Endothelial cell (in vitro differentiated cells): ENCODE measurements at regions not wholly inside any gene's neighbourhood (a gene's known extent, or its start where the extent isn't known, plus 50 kb on each side); places are given as distances from the start of the nearest gene placed in this dataset.

Experiments used
- DNase-seq: peaks from one replicate; pipeline ENCODE4 v3.0.0; 2021; ENCODE audit warnings: low spot score
- H3K27ac Mint-ChIP-seq: one replicate; pipeline ENCODE4 v1.8.0; 2021; ENCODE audit warnings: mixed read lengths, inconsistent platforms; ENCODE audit not compliant: unreplicated experiment
- H3K27me3 Mint-ChIP-seq: one replicate; pipeline ENCODE4 v1.8.0; 2021; ENCODE audit warnings: mild to moderate bottlenecking, moderate library complexity, mixed read lengths, inconsistent platforms; ENCODE audit not compliant: unreplicated experiment
- H3K36me3 Mint-ChIP-seq: one replicate; pipeline ENCODE4 v1.8.0; 2021; ENCODE audit warnings: mild to moderate bottlenecking, low read depth, mixed read lengths, inconsistent platforms; ENCODE audit not compliant: unreplicated experiment
- H3K4me1 Mint-ChIP-seq: one replicate; pipeline ENCODE4 v1.8.0; 2021; ENCODE audit warnings: mild to moderate bottlenecking, mixed read lengths, inconsistent platforms; ENCODE audit not compliant: unreplicated experiment
- H3K4me3 Mint-ChIP-seq: one replicate; pipeline ENCODE4 v1.8.0; 2021; ENCODE audit warnings: mild to moderate bottlenecking, mixed read lengths, inconsistent platforms; ENCODE audit not compliant: unreplicated experiment
- H3K9me3 Mint-ChIP-seq: one replicate; pipeline ENCODE4 v1.8.0; 2021; ENCODE audit warnings: mixed read lengths, inconsistent platforms; ENCODE audit not compliant: unreplicated experiment
- CTCF ChIP-seq: fragments of 200-600 bp; sonication (generic); IDR thresholded peaks from one replicate; pipeline ENCODE4 v1.5.0; 2021; ENCODE audit warnings: antibody characterized with exemption; ENCODE audit not compliant: unreplicated experiment

- no peak for TF ChIP-seq CTCF
- no peaks in the 10 kb centered on the region for H3K9me3 Mint-ChIP-seq
- H3K27me3 Mint-ChIP-seq = no peaks in the 10 kb centered on the region
- no peak overlapping the region for H3K27ac Mint-ChIP-seq
- H3K4me3 Mint-ChIP-seq = no peak overlapping the region
- no peaks in the 10 kb centered on the region for H3K4me1 Mint-ChIP-seq
- no peaks in the 10 kb centered on the region for H3K36me3 Mint-ChIP-seq
- DNase-seq = no peak
These were observed 1085.2 kb downstream of the NSUN3 start for GRCh38 chr3:95148107-95148506.

- Mint-ChIP-seq H3K27ac (no peak overlapping the region), H3K4me3 (no peak overlapping the region), H3K27me3 (no peaks in the 10 kb centered on the region), H3K36me3 (no peaks in the 10 kb centered on the region), H3K4me1 (no peaks in the 10 kb centered on the region), H3K9me3 (no peaks in the 10 kb centered on the region)
- no peak for DNase-seq
- no peak for TF ChIP-seq CTCF
These were observed 1088.7 kb downstream of the NSUN3 start for GRCh38 chr3:95151590-95151989.

- H3K36me3 Mint-ChIP-seq = no peaks in the 10 kb centered on the region
- no peak for DNase-seq
- no peaks in the 10 kb centered on the region for H3K4me1 Mint-ChIP-seq
- no peak overlapping the region for H3K4me3 Mint-ChIP-seq
- no peak overlapping the region for H3K27ac Mint-ChIP-seq
- H3K9me3 Mint-ChIP-seq = no peaks in the 10 kb centered on the region
- no peak for TF ChIP-seq CTCF
- H3K27me3 Mint-ChIP-seq = no peaks in the 10 kb centered on the region
These were observed 1091.9 kb downstream of the NSUN3 start for GRCh38 chr3:95154766-95155165.

- Mint-ChIP-seq H3K36me3 (no peaks in the 10 kb centered on the region), H3K4me1 (no peaks in the 10 kb centered on the region), H3K27me3 (no peaks in the 10 kb centered on the region), H3K27ac (no peak overlapping the region), H3K4me3 (no peak overlapping the region), H3K9me3 (no peaks in the 10 kb centered on the region)
- TF ChIP-seq CTCF = no peak
- no peak for DNase-seq
These were observed 1099.9 kb downstream of the NSUN3 start for GRCh38 chr3:95162794-95163193.

GRCh38 chr3:95167748-95168147 is 1104.9 kb downstream of the NSUN3 start:
- H3K36me3 Mint-ChIP-seq = no peaks in the 10 kb centered on the region
- no peaks in the 10 kb centered on the region for H3K9me3 Mint-ChIP-seq
- H3K27ac Mint-ChIP-seq = no peak overlapping the region
- no peak for DNase-seq
- no peak for TF ChIP-seq CTCF
- H3K4me1 Mint-ChIP-seq = no peaks in the 10 kb centered on the region
- no peaks in the 10 kb centered on the region for H3K27me3 Mint-ChIP-seq
- no peak overlapping the region for H3K4me3 Mint-ChIP-seq
